AG04449 (cell line): ENCODE measurements at regions not wholly inside any gene's neighbourhood (a gene's known extent, or its start where the extent isn't known, plus 50 kb on each side); places are given as distances from the start of the nearest gene placed in this dataset.

Experiments used
- CTCF ChIA-PET: fragments of 350-600 bp; formaldehyde crosslinking; extraction: SDS; loops from one replicate; lab custom pipeline; 2021; ENCODE audit warnings: antibody characterized with exemption; lab: Yijun Ruan, JAX
- POLR2A ChIA-PET: fragments of 400-600, 350-600 bp; formaldehyde crosslinking; extraction: SDS; loops from one replicate; lab custom pipeline; 2020; ENCODE audit warnings: antibody characterized with exemption, inconsistent platforms; lab: Yijun Ruan, JAX
- DNase-seq: peaks from one replicate; pipeline ENCODE4 v3.0.0-alpha.2; 2010; ENCODE audit warnings: low read depth, low spot score
- H3K4me3 ChIP-seq: 2 replicates; pipeline ENCODE4 v1.5.1; 2011; ENCODE audit warnings: low read depth, mild to moderate bottlenecking, control low read depth, low read length
- CTCF ChIP-seq: IDR thresholded peaks from one replicate; pipeline ENCODE4 v1.5.1; 2011; ENCODE audit warnings: mild to moderate bottlenecking, moderate library complexity, low read length, control low read depth, inconsistent platforms; ENCODE audit not compliant: insufficient read depth; ENCODE audit errors: missing control alignments

GRCh38 chr13:78401873-78402707 is 201.3 kb downstream of the POU4F1 start:
- ChIA-PET POLR2A (no interaction called here), CTCF (no interaction called here)
- no peak for DNase-seq
- H3K4me3 ChIP-seq: no peak overlapping the region
- TF ChIP-seq CTCF: no peak

- POLR2A ChIA-PET: no interaction called here
- H3K4me3 ChIP-seq: no peak overlapping the region
- no peak for TF ChIP-seq CTCF
- CTCF ChIA-PET: no interaction called here
- no peak for DNase-seq
Observed at GRCh38 chr13:78398743-78399410, 204.5 kb downstream of the POU4F1 start.

- TF ChIP-seq CTCF: no peak
- H3K4me3 ChIP-seq: no peak overlapping the region
- POLR2A ChIA-PET: no interaction called here
- no peak for DNase-seq
- CTCF ChIA-PET: no interaction called here
Observed at GRCh38 chr13:78393286-78394142, 209.8 kb downstream of the POU4F1 start.

- no peak overlapping the region for H3K4me3 ChIP-seq
- DNase-seq: no peak
- ChIA-PET POLR2A (no interaction called here), CTCF (no interaction called here)
- no peak for TF ChIP-seq CTCF
Observed at GRCh38 chr13:78383899-78384298, 219.5 kb downstream of the POU4F1 start.

GRCh38 chr13:78383071-78383484 is 220.3 kb downstream of the POU4F1 start:
- CTCF ChIA-PET: no interaction called here
- no peak for TF ChIP-seq CTCF
- no peak overlapping the region for H3K4me3 ChIP-seq
- DNase-seq: no peak
- POLR2A ChIA-PET: no interaction called here
